ENCODE measurements at regions not wholly inside any gene's neighbourhood (a gene's known extent, or its start where the extent isn't known, plus 50 kb on each side); places are given as distances from the start of the nearest gene placed in this dataset.

GRCh38 chr2:453132-453531, 165.2 kb upstream of the ALKAL2 start:
- H3K79me2 ChIP-seq (ENCODE audit: insufficient read depth, low read length), result no peaks in the 10 kb centered on the region
- H3K9me3 Mint-ChIP-seq (ENCODE audit: unreplicated experiment), result no peaks in the 10 kb centered on the region
- no peak for TF ChIP-seq CTCF (IDR thresholded peaks at IDR 0.05; ENCODE audit: insufficient read depth, low read depth, low read length)
- no peak for TF ChIP-seq EZH2 (IDR thresholded peaks at IDR 0.05; ENCODE audit: insufficient read depth, low read length)

GRCh38 chr2:451495-451894, 163.6 kb upstream of the ALKAL2 start:
- TF ChIP-seq EZH2 (IDR thresholded peaks at IDR 0.05; ENCODE audit: insufficient read depth, low read length) (no peak), CTCF (IDR thresholded peaks at IDR 0.05; ENCODE audit: insufficient read depth, low read depth, low read length) (no peak)
- H3K27me3 Mint-ChIP-seq (ENCODE audit: low read depth, unreplicated experiment), result peaks cover 19% of the 10 kb centered on the region
- no peak overlapping the region for H3K27ac ChIP-seq (ENCODE audit: low read depth, low read length)
- peaks cover 2% of the 10 kb centered on the region for H3K4me1 Mint-ChIP-seq (ENCODE audit: low read depth, unreplicated experiment)
- H3K79me2 ChIP-seq (ENCODE audit: insufficient read depth, low read length), result no peaks in the 10 kb centered on the region
- H3K9me3 ChIP-seq (ENCODE audit: insufficient read depth, low read depth, low read length), result no peaks in the 10 kb centered on the region
- H3K27ac Mint-ChIP-seq (ENCODE audit: unreplicated experiment), result no peak overlapping the region
- H3K4me3 ChIP-seq (ENCODE audit: insufficient read depth, low read depth, low read length), result no peak overlapping the region
- no peaks in the 10 kb centered on the region for H3K9me3 Mint-ChIP-seq (ENCODE audit: unreplicated experiment)
- H3K4me2 ChIP-seq (ENCODE audit: low read length), result no peak overlapping the region
- no peak for FAIRE-seq
- H3K27me3 ChIP-seq (ENCODE audit: insufficient read depth, low read length), result peaks cover 3% of the 10 kb centered on the region
- no peaks in the 10 kb centered on the region for H3K36me3 ChIP-seq (ENCODE audit: insufficient read depth, low read length)
- H2AFZ ChIP-seq (ENCODE audit: low read depth, low read length), result no peak overlapping the region
- H3K4me3 Mint-ChIP-seq (ENCODE audit: unreplicated experiment), result no peak overlapping the region
- H3K4me1 ChIP-seq (ENCODE audit: insufficient read depth, low read length), result no peaks in the 10 kb centered on the region
- no peaks in the 10 kb centered on the region for H4K20me1 ChIP-seq (ENCODE audit: insufficient read depth, low read length)
- H3K9ac ChIP-seq (ENCODE audit: low read length), result no peak overlapping the region
- no peaks in the 10 kb centered on the region for H3K36me3 Mint-ChIP-seq (ENCODE audit: low read depth, unreplicated experiment)
- DNase-seq (ENCODE audit: low read depth), result no peak

More at GRCh38 chr2:453132-453531, 165.2 kb upstream of the ALKAL2 start:
- Histone ChIP-seq H4K20me1 (ENCODE audit: insufficient read depth, low read length) (no peaks in the 10 kb centered on the region), H3K4me1 (ENCODE audit: insufficient read depth, low read length) (no peaks in the 10 kb centered on the region), H3K27me3 (ENCODE audit: insufficient read depth, low read length) (peaks cover 3% of the 10 kb centered on the region), H3K4me2 (ENCODE audit: low read length) (no peak overlapping the region), H3K9me3 (ENCODE audit: insufficient read depth, low read depth, low read length) (no peaks in the 10 kb centered on the region), H2AFZ (ENCODE audit: low read depth, low read length) (no peak overlapping the region), H3K36me3 (ENCODE audit: insufficient read depth, low read length) (no peaks in the 10 kb centered on the region), H3K9ac (ENCODE audit: low read length) (no peak overlapping the region), H3K27ac (ENCODE audit: low read depth, low read length) (no peak overlapping the region), H3K4me3 (ENCODE audit: insufficient read depth, low read depth, low read length) (no peak overlapping the region)
- DNase-seq (ENCODE audit: low read depth) (peak; percentile 34), FAIRE-seq (no peak)
- H3K27ac Mint-ChIP-seq (ENCODE audit: unreplicated experiment), result no peak overlapping the region
- peaks cover 12% of the 10 kb centered on the region for H3K27me3 Mint-ChIP-seq (ENCODE audit: low read depth, unreplicated experiment)
- H3K36me3 Mint-ChIP-seq (ENCODE audit: low read depth, unreplicated experiment), result no peaks in the 10 kb centered on the region
- H3K4me3 Mint-ChIP-seq (ENCODE audit: unreplicated experiment), result no peak overlapping the region
- H3K4me1 Mint-ChIP-seq (ENCODE audit: low read depth, unreplicated experiment), result peaks cover 7% of the 10 kb centered on the region

GRCh38 chr2:449246-450067, 161.6 kb upstream of the ALKAL2 start:
- Mint-ChIP-seq H3K36me3 (ENCODE audit: low read depth, unreplicated experiment) (no peaks in the 10 kb centered on the region), H3K4me3 (ENCODE audit: unreplicated experiment) (no peak overlapping the region), H3K27me3 (ENCODE audit: low read depth, unreplicated experiment) (peaks cover 20% of the 10 kb centered on the region), H3K27ac (ENCODE audit: unreplicated experiment) (no peak overlapping the region), H3K9me3 (ENCODE audit: unreplicated experiment) (no peaks in the 10 kb centered on the region), H3K4me1 (ENCODE audit: low read depth, unreplicated experiment) (peaks cover 2% of the 10 kb centered on the region)
- Histone ChIP-seq H3K9me3 (ENCODE audit: insufficient read depth, low read depth, low read length) (no peaks in the 10 kb centered on the region), H3K4me3 (ENCODE audit: insufficient read depth, low read depth, low read length) (no peak overlapping the region), H3K4me2 (ENCODE audit: low read length) (no peak overlapping the region), H3K9ac (ENCODE audit: low read length) (no peak overlapping the region), H3K27me3 (ENCODE audit: insufficient read depth, low read length) (no peaks in the 10 kb centered on the region), H3K36me3 (ENCODE audit: insufficient read depth, low read length) (no peaks in the 10 kb centered on the region), H2AFZ (ENCODE audit: low read depth, low read length) (no peak overlapping the region), H4K20me1 (ENCODE audit: insufficient read depth, low read length) (no peaks in the 10 kb centered on the region), H3K4me1 (ENCODE audit: insufficient read depth, low read length) (no peaks in the 10 kb centered on the region), H3K27ac (ENCODE audit: low read depth, low read length) (no peak overlapping the region), H3K79me2 (ENCODE audit: insufficient read depth, low read length) (no peaks in the 10 kb centered on the region)
- FAIRE-seq (no peak), DNase-seq (ENCODE audit: low read depth) (no peak)
- TF ChIP-seq EZH2 (IDR thresholded peaks at IDR 0.05; ENCODE audit: insufficient read depth, low read length), result no peak
- TF ChIP-seq CTCF (IDR thresholded peaks at IDR 0.05; ENCODE audit: insufficient read depth, low read depth, low read length), result no peak

All from astrocyte (in vitro differentiated cells and primary cell).